HG02943 (cell line): ENCODE measurements at regions not wholly inside any gene's neighbourhood (a gene's known extent, or its start where the extent isn't known, plus 50 kb on each side); places are given as distances from the start of the nearest gene placed in this dataset.

Experiments used
- ATAC-seq: cut with Tn5 transposase; IDR thresholded peaks from one replicate; pipeline ENCODE4 v1.9.1; 2021; ENCODE audit warnings: mild to moderate bottlenecking, low read depth, moderate library complexity; ENCODE audit not compliant: unreplicated experiment

DNA sequence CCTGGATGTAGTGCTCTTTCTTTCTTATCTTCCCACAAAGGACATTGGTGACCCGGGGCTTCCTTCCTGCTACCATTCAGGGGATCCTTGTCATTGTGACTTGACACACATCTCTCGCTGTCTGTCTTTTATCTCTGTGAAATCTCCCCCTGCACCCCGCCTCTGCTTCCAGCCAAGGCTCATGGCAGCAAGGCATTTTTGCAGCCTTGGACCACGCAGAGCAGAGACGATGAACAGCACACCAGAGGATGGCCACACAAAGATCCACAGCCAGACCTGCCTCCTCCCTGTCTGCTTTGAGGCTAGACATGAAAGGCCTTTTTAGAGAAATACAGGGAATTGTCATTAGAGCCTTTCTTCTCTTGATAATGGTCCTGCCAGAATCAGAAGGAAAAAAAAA lies 549.1 kb downstream of the CDK5RAP2 start:
- ATAC-seq: no peak

DNA sequence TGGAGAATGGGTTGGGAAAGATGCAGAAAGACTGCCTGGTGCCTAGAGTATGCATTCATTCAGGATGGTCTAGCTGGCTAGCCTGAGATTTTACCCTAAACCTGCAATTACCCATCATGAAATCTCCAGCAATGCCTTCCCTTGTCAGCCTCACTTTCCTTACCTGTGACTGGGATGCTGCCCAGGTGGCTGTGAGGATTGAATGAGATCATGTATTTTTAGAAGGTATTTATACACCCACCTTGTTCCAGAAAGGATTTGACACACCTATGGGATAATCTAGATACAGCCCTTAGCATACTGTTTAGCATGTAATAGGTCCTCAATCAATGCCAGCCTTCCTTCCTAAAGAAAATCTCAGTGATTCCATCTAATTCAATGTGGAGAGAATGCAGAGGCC lies 561.4 kb downstream of the CDK5RAP2 start:
- no peak for ATAC-seq

DNA sequence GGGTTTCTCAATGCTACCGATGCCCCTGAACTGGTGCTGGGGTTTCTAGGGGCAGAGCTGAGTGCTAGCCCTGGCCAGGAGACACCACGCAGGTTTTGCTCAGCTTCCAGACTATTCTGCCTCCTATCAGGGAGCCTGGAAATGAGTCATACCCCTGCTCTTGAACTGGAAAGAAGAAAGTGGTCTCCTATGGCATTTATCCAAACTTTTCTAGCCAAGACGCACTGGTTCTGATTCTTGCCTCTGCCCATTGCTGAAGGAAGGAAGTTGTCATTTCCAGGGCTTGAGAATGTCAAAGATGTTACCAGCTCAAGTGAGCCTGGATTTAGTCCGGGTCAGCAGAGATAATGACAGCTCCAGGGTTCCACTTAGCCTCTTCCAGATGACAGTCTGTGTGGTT lies 561.9 kb downstream of the CDK5RAP2 start:
- no peak for ATAC-seq

DNA sequence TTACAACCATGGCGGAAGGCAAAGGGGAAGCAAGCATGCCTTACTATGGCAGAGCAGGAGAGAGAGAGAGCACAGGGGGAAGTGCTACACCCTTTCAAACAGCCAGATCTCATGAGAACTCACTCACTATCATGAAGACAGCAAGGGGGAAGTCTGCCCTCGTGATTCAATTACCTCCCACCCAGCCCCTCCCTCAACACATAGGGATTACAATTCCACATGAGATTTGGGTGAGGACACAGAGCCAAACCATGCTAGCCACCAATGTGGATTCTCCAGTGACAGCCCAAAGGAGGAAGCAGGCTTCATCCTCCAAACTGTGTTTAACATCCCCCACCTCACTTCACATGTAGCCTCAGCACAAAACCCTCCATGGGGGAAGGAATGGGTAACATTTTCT lies 563.7 kb downstream of the CDK5RAP2 start:
- no peak for ATAC-seq

DNA sequence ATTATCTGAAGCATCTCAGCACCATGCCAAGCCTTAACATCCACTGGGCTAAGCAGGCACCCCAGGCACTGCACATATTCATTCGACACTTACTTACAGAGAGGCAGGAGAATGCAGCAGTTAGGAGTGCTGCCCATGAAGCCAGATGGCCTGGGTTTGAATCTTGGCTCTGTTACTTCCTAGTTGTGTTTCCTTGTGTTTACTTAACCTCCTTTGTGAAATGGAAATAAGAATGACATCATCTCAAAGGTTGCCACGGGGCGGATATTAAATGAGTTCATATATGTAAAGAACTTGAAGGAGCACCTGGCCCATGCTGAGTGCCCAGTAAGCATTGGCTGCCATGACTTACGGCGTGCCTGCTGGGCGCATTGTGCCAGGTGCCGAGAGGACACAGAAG lies 565.2 kb downstream of the CDK5RAP2 start:
- no peak for ATAC-seq

DNA sequence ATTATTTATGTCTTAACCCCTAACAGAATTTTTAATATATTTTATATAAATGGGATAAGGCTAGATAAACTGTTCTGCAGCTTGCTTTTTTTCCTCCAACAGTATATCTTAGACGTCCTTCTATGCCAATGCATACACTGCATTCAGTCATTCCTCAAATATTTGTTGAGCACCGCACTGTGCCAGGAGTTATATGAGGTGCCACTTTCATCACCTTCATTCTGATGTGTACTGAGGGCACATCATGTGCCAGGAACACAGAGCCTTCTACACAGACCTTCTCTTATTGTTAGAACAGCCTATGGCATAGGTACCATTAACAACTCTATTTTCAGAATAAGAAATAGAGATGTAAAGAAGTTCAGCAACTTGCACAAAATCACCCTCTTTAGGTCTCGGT lies 570.1 kb downstream of the CDK5RAP2 start:
- ATAC-seq: no peak

DNA sequence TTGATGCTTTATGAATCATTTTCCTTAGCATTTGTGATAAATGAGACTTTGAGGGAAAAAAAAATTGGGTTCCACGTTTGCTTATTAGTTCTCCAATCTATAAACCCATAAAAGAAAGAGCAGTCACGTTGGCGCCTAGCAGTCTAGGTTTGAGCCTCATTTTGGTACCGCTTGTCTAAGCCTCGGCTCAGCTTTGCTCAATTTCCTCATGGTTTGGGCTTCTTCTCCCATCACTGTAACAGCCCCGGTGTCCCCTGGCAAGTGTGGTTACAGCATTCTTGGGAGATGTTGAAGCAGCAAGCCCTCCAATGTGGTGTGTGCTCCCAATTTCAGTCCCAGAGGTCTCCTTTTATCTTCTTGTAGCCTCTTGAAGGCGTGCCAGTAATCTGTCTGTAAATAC lies 578.4 kb downstream of the CDK5RAP2 start:
- ATAC-seq: no peak

DNA sequence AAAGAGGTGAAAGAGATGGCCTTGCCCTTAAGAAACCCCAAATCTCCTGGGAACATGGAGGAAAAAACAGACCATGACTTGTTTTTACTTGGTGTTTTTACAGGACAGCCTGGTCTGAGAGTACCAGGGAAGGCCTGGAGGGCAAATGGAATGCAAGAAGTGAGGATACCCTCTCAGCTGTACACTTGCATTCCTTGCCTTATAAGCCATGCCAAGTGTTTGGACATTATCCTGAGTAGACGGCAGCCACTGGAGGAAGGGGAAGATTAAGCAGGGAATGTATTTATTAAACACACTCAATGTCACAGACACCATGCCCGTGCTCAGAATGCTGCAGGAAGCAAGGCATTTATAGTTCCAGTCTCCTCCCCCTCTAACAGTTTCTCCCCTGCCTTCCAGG lies 581.4 kb downstream of the CDK5RAP2 start:
- no peak for ATAC-seq

DNA sequence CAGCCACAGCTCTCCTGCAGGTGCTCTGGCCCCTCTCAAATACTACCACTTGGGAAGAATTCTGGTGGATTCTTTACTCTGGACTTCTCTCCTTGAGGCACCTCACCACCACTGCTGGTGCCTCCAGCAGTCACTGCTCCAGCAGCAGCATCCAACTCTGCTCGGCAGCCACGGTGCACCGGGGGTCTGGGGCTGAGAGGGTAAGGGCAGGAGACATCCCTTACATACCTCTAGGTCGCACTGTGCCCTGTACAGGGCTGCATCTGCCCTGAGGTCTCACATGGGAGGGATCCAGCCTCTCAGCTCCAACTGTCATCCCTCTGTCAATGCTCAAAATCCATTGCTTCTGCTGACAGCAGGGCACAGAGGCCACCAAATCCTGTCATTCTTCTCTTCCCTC lies 588.2 kb downstream of the CDK5RAP2 start:
- ATAC-seq: no peak

DNA sequence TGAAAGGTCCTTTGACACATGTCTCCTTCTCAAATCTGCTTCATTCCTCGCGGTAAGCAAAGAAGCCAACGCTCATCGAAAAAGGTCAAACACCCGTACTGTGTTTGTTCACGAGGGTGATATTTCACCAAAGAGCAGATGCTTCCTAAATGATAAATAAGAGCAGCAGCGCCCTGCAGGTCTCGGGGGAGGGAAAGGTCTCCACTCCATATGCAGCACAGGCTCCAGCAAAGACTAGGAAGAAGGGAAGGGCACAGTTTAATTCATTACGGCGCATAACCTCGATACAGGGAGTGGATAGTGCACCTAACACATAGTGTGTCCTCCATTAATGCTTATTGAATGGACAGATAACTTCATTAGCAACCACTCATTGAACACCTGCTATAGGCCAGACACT lies 593.3 kb downstream of the CDK5RAP2 start:
- ATAC-seq: no peak

DNA sequence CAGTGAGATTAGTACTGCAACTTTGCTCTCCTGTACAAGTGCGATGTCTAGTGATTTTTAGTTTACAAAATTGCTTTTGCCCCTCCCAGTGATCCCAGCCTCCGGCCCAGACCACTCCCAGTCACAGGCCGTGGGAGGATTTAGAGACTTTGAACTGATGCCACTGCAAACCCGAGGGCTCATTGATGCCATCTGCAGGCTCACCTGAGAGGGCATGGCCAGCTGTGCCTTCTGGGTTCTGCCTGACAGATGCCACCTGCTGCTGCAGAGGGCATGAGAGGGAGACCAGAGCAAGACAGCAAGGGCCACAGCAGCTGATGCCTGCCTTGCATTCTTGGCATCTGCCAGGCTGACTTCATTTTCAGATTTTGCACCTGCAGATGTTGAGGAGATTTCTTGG lies 593.8 kb downstream of the CDK5RAP2 start:
- ATAC-seq: no peak

DNA sequence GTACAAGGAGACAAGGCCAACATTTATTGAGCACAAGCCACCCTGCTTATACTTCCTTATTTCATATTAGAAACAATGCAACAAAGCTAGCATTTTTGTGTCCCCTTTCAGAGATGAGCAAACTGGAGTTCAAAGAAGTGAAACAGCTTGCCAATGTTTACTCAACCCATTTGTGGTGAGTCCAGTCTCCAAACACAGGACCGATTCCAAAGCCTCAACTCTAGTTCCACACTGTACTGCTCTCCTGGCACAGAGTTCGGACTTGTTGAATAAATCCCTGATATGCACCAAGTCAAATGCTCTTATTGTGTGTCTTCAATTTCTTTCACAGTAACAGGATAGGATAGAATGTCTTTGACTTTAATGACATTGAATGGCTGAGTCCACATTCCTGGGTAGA lies 604.8 kb upstream of the BRINP1 start:
- ATAC-seq: no peak

DNA sequence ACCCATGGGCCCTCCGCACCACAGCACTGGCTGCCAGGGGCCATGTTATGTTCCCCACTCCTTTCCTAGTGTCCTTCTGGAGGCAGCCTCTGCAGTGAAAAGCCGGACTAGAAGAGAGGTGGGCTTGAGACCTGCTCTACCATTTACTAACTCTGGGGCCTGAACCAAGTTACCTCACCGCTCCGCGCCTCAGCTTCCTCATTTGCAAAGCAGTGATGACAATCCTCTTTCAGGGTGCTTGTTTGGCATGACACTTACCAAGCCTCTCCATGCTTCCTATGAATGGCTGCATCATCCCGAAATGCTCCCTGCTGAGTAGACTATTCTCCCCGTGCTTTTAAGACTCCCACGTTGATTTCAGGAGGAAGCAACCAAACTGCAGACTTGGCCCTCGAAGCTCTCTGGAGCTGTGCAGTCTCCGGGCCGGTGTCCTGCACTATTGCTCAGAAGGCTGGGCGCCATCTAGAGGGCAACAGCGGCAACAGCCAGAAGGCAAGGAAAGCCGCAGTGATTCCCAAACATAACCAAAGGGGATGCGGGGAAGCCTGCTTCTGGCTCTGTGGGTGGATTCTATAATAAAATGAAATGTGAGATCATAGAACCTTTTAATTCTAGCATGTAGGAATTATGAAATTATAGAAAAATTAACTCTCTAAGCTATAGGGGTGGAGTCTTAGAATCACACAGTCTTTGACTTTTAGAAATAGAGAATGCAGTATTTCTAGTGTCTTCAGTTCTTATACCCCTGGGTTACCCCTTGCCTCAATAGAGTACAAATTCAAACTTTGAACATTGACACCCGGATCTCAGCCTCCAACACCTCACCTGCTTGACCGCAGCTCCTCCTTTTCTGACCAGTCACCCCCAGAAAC lies 599.8 kb upstream of the BRINP1 start:
- peak; percentile 79 for ATAC-seq

DNA sequence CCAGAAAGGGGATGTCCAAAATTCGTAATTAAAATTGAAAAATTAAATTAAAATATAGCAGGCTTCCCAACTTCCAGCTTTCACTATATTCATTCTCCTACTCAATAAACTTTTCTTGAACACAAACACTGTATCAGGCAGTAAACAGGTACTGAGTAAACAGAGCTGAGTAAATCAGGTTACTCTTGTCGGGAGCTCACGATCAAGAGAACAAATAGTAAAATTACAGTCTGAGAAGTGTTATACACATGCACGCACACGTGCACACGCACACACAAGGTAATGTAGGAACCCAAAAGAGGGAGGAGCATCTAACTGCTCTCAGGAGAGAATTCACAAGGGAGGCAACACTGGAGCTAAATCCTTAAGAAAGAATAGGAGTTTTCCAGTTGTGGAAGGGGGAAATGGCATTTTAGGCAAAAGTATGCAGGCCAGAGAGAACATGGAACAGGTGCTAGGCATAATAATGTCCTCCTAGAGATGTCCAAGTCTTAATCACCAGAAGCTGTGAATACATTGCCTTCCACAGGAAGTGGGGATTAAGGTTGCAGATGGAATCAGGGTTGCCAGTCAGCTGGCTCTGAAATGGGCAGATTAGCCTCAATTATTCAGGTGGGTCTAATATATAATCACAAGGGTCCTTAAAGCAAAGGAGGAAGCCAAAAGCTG lies 598.8 kb upstream of the BRINP1 start:
- no peak for ATAC-seq

DNA sequence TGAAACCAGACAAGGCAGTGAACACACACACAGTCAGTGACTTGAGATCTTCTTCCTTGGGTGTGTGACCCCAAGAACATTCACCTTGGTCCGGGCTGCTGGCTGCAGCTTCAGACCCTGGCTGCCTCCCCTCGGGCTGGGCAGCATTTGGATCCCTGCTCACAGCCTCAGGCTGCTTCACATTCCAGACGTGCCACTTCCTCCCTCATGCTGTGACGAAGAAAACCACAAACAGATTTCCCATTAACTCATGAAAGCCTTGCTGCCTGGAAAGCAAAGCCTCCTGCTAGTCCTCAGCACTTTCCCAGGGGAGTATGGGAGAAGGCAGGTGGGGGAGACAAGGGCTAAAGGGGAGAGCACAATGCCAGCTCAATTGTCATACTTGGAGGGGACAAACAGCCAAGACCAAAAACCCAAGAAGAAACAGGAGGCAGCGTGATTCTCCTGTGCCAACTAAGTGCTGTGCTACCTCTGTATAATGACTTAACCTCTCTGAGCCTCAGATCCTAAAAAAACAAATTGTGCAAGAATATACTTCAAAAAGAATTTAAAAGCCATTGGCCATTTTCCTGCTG lies 594.6 kb upstream of the BRINP1 start:
- no peak for ATAC-seq

DNA sequence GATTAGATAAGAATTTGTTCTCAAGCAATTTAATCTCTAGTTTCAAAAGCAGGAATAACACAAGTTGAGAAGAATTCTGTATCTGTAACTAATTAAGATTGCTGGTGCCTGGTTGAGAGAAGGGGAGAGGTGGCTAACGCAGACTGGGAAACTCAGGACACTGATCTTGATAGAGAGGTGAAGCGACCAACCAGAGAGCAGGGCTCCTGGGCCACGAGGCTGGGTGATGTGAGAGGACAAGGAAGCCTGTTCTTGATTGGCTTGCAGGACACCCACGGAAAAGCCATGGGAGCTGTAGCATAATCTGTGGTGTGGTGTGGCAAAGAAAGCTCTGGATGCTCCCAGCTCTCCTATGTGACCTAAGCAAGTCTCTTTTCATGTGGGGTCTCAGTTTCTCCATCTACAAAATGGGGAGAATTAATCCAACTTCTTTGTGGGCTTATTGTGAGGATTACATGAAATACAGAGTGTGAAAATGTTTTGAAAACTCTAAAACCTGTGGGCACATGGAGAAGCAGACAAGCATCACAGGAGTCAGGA lies 594.1 kb upstream of the BRINP1 start:
- ATAC-seq: no peak

DNA sequence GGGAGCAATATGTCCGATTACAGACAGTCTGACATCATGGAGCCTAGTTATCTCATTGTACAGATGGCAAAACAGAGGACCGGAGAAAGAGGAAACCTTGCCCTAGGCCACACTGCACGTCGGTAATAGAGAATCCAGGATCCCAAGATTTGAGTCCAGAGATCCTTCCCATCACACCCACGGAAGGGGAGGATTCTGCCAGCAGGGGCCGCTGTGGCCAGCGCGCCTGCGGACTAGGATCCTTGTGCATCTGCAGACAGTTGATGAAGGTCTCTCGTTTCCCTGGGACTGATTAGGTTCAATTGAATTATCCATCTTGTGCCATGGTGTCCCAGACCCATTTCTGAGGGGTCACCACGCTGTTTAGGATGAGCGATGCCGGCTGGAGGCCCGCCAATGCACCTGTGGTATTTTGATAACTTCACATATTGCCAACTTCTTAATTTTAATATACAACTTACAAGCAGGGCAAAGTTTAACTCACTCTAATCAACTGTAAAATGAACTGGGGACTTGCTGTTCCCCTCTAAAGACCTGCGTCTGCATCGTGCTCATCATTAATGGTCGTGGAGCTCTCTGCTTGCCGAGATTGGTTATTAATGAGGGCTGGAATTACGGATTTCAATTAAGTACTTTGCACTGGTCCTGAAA lies 592.7 kb upstream of the BRINP1 start:
- no peak for ATAC-seq

DNA sequence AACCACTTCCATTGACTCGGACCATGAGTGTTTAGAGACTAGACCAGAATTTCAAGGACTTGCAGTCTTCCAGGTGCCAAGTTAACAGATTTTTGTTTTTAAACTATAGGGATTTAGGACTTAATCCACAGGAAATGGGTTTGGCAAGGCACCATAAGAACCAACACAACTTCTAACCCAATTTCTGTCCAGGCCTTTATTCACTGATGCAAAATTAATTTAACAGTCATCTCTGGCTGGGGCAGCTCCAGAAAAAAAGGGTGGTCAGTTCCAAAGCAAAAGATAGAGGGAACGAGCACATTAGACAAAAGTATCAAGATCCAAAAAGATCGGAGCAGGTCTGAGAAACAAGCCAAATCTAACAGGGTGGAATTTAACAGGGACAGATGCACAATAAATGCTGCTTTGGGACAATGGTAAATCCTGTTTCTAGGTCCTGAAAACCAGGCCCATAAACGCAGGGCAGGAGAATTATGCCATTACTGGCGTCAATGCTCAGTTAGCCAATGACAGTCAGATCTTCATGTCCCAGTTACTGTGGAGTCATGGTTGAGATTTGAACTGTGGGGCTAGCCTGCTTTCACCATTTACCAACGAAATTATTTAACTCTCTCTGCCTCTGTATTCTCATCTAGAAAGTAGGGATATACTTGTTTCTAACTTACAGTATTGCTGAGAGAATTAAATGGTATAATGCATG lies 590.8 kb upstream of the BRINP1 start:
- ATAC-seq: no peak

DNA sequence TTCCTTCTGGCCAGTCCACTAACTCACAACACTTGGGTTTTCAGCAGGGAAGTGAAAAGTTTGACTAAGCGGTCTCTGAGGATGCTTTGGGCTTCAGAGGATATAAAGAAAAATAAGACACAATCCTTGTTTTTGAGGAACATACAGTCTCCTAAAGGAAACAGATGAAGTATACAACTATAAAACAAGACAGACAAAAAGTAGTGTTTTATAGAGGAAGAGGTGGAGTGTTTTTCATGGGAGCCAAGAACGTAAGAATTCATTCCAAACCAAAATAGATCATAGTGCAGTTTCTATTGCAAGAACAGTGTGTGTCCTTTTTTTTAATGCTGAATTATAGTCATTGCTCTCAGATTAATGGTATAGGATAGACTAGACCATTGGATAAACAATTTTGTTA lies 586.9 kb upstream of the BRINP1 start:
- ATAC-seq: no peak

DNA sequence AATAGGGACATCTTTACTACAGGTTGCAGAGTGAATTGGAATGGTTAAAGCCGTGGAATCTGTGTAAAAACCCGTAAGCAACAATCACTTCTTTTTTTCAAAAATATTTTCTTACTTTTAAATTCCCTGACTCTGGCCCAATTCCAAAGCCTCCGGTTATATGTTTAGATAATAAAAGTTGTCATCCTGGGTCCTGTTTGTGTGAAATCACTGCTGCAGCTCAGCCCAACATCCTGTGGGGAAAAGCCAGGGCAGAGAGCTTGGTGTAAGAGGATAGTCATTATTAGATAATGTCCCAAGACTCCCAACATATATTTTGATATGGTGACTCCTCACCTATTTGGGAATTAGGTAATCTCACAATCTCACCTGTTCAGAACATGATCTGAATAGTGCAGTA lies 586.0 kb upstream of the BRINP1 start:
- no peak for ATAC-seq
